ENCODE measurements at regions not wholly inside any gene's neighbourhood (a gene's known extent, or its start where the extent isn't known, plus 50 kb on each side); places are given as distances from the start of the nearest gene placed in this dataset.

- TF ChIP-seq CTCF (conservative IDR thresholded peaks at IDR 0.05; ENCODE audit: low read length) (no peak), EZH2phosphoT487 (IDR thresholded peaks at IDR 0.05; ENCODE audit: borderline replicate concordance, low read depth, low read length) (no peak)
Observed at GRCh38 chr1:95655321-95656020, 421.5 kb downstream of the RWDD3 start.

Data from OCI-LY7 (cell line).